B cell (primary cell): ENCODE measurements at regions not wholly inside any gene's neighbourhood (a gene's known extent, or its start where the extent isn't known, plus 50 kb on each side); places are given as distances from the start of the nearest gene placed in this dataset.
"Not testable (repeated sequence)": the region's sequence is repeated elsewhere in the genome, so short reads cannot be mapped to it uniquely, and the experiment has no call there.

ENCODE experiments used
- ATAC-seq: fragments of 200-7000 bp; cut with Tn5 transposase; one replicate; pipeline ENCODE4 v1.10.0; 2021; ENCODE audit warnings: low read depth, mild to moderate bottlenecking, moderate number of reproducible peaks, moderate library complexity
- CTCF ChIA-PET: fragments of 350-600 bp; sonication (Branson Sonifier 250); formaldehyde crosslinking; loops from one replicate; lab custom pipeline; 2021; ENCODE audit warnings: antibody characterized with exemption, inconsistent platforms; lab: Charles Lee
- POLR2A ChIA-PET: fragments of 350-600 bp; sonication (Branson Sonifier 250); formaldehyde crosslinking; loops from one replicate; lab custom pipeline; 2021; ENCODE audit warnings: antibody characterized with exemption; lab: Charles Lee
- DNase-seq: peaks from one replicate; pipeline ENCODE4 v3.0.0; 2013
- H2AFZ ChIP-seq: 2 replicates; pipeline ENCODE4 v1.6.1; 2012; ENCODE audit warnings: mild to moderate bottlenecking, low read depth, low read length; ENCODE audit not compliant: insufficient read depth, poor library complexity, severe bottlenecking
- H3K27ac ChIP-seq, 2 donors: 1 replicate in 1 of 2; 2 replicates in 1 of 2; pipeline ENCODE4 v1.5.1; 2012 to 2013; ENCODE audit warnings: low read length in 2 of 2, mild to moderate bottlenecking in 2 of 2, moderate library complexity in 1 of 2
- H3K27me3 ChIP-seq, 4 experiments: fragments of 200-600 bp in 1 of 4; sonication (generic) in 1 of 4; replicated peaks in 1 of 4; 1 replicate in 2 of 4; 2 replicates in 2 of 4; pipeline versions ENCODE4 v1.6.1 to v1.7.0; 2013 to 2016; ENCODE audit warnings: low read length in 3 of 4, mild to moderate bottlenecking in 2 of 4, mixed read lengths in 1 of 4, moderate library complexity in 1 of 4; ENCODE audit not compliant: insufficient read depth in 4 of 4, control insufficient read depth in 3 of 4; ENCODE audit errors: control extremely low read depth in 1 of 4
- H3K36me3 ChIP-seq, 2 experiments: replicated peaks in 1 of 2; 1 replicate in 1 of 2; 2 replicates in 1 of 2; pipeline versions ENCODE4 v1.6.1 to v1.7.1; 2013; ENCODE audit warnings: low read length in 1 of 2; ENCODE audit not compliant: insufficient read depth in 2 of 2, control insufficient read depth in 1 of 2; ENCODE audit errors: control extremely low read depth in 1 of 2, extremely low read depth in 1 of 2
- H3K4me1 ChIP-seq, 2 donors: fragments of 200-600 bp in 1 of 2; sonication (generic) in 1 of 2; 1 replicate in 1 of 2; 2 replicates in 1 of 2; pipeline versions ENCODE4 v1.5.1 to v1.6.1; 2013 to 2017; ENCODE audit warnings: low read length in 2 of 2; ENCODE audit not compliant: control insufficient read depth in 2 of 2, insufficient read depth in 2 of 2
- H3K4me2 ChIP-seq: replicated peaks from 2 replicates; pipeline ENCODE3; 2012; ENCODE audit warnings: mild to moderate bottlenecking, low read depth, low read length; ENCODE audit not compliant: poor library complexity, severe bottlenecking
- H3K4me3 ChIP-seq, 5 experiments: fragments of 200-600 bp in 1 of 5; sonication (generic) in 1 of 5; 1 replicate in 3 of 5; 2 replicates in 2 of 5; pipeline versions ENCODE4 v1.5.1 to v1.7.0; 2011 to 2016; ENCODE audit warnings: low read length in 4 of 5, mild to moderate bottlenecking in 4 of 5, low read depth in 2 of 5, control low read depth in 1 of 5, moderate library complexity in 1 of 5; ENCODE audit not compliant: insufficient read depth in 1 of 5; ENCODE audit errors: control extremely low read depth in 1 of 5, extremely low read depth in 1 of 5
- H3K79me2 ChIP-seq: fragments of 200-600 bp; sonication (generic); one replicate; pipeline ENCODE4 v1.6.0; 2016; ENCODE audit warnings: low read length; ENCODE audit not compliant: control insufficient read depth, insufficient read depth
- H3K9ac ChIP-seq: fragments of 200-600 bp; sonication (generic); 2 replicates; pipeline ENCODE4 v1.6.1; 2017; ENCODE audit warnings: mild to moderate bottlenecking, low read length, moderate library complexity
- H3K9me3 ChIP-seq, 3 donors: one replicate each; pipeline versions ENCODE4 v1.6.1 to v1.7.1; 2013; ENCODE audit warnings: low read length in 2 of 3; ENCODE audit not compliant: control insufficient read depth in 2 of 3, insufficient read depth in 1 of 3; ENCODE audit errors: control extremely low read depth in 1 of 3
- H4K20me1 ChIP-seq: 2 replicates; pipeline ENCODE4 v1.6.0; 2012; ENCODE audit warnings: mild to moderate bottlenecking, low read length; ENCODE audit not compliant: insufficient read depth, control insufficient read depth, poor library complexity, severe bottlenecking
- H3K27ac Mint-ChIP-seq: one replicate; pipeline ENCODE4 v1.8.0; 2021; ENCODE audit warnings: mixed read lengths
- H3K27me3 Mint-ChIP-seq: one replicate; pipeline ENCODE4 v1.8.0; 2021; ENCODE audit warnings: mixed read lengths
- H3K4me1 Mint-ChIP-seq: one replicate; pipeline ENCODE4 v1.8.0; 2021; ENCODE audit warnings: mixed read lengths
- H3K4me3 Mint-ChIP-seq: one replicate; pipeline ENCODE4 v1.8.0; 2021; ENCODE audit warnings: mixed read lengths
- H3K9me3 Mint-ChIP-seq: one replicate; pipeline ENCODE4 v1.8.0; 2022; ENCODE audit warnings: mixed read lengths; ENCODE audit not compliant: insufficient read depth
- WGBS: methylation state at CpG from one replicate; pipeline ENCODE4 v1.1.5; 2013; ENCODE audit warnings: missing lambda C conversion rate; ENCODE audit not compliant: insufficient coverage; 5-methylcytosine and 5-hydroxymethylcytosine counted together
- intact Hi-C: fragments of 100-400 bp; cut with micrococcal nuclease; formaldehyde crosslinking; loops from one replicate; pipeline ENCODE4 v1.10.0; 2022

DNA sequence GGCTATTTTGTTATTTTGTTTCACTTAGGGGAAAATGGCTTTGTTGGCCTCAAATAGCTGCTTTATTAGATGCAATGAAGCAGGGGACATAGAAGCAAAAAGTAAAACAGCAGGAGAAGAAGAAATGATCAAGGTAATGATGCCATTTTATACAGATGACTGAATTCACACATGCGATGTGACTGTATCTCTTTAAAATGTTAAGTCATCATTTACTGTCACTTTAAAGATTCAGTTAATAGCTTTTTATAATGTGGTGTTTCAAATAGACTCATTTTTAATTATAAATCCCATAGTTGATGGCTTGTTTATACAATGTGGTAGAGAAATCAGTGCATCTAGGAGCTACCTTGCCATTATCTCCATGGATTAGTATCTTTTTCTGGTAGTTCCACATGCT lies 863.9 kb upstream of the DEFB115 start:
- H3K27me3 ChIP-seq, ATAC-seq, H3K9me3 Mint-ChIP-seq, H3K27me3 Mint-ChIP-seq, H3K79me2 ChIP-seq, H3K4me1 ChIP-seq, H3K4me2 ChIP-seq, H3K27ac ChIP-seq, H3K27ac Mint-ChIP-seq, H3K4me3 Mint-ChIP-seq, H3K36me3 ChIP-seq, H3K9me3 ChIP-seq, H2AFZ ChIP-seq, POLR2A ChIA-PET, DNase-seq, intact Hi-C loops, H3K9ac ChIP-seq, H3K4me3 ChIP-seq, CTCF ChIA-PET, H3K4me1 Mint-ChIP-seq, H4K20me1 ChIP-seq: not testable (repeated sequence)
- no CpG with 5 or more reads among the region's 1 CpG for WGBS

DNA sequence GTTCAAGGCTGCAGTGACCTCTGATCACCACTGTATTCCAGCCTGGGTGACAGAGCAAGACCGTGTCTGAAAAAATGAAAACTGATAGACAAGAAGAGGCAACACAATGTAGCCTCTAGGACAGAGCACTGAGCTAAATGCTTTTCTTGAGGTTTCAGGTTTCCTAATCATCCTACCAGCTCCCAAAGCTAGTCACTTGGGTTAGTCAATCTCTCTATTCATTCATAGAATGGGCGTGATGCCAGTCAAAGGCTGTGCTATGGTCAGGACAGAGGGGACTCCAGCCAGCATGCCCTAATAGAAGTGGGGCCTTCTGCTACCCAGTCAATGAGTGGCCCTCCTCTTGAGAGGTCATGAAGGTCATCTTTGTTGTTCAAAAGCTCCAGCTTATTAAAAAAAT lies 860.4 kb upstream of the DEFB115 start:
- H3K9me3 Mint-ChIP-seq, result not testable (repeated sequence)

DNA sequence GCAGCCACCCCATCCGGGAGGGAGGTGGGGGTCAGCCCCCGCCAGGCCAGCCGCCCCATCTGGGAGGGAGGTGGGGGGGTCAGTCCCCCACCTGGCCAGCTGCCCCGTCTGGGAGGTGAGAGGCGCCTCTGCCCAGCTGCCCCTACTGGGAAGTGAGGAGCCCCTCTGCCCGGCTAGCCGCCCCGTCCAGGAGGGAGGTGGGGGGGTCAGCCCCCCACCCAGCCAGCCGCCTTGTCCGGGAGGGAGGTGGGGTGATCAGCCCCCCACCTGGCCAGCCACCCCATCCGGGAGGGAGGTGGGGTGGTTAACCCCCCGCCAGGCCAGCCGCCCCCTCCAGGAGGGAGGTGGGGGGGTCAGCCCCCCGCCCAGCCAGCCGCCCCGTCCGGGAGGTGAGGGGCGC lies 852.4 kb upstream of the DEFB115 start:
- CTCF ChIA-PET, POLR2A ChIA-PET, H3K27me3 Mint-ChIP-seq, H3K4me3 ChIP-seq, H3K4me2 ChIP-seq, H3K4me1 Mint-ChIP-seq, H2AFZ ChIP-seq, ATAC-seq, DNase-seq, H4K20me1 ChIP-seq, intact Hi-C loops, H3K4me1 ChIP-seq, H3K27ac Mint-ChIP-seq, H3K79me2 ChIP-seq, H3K9me3 Mint-ChIP-seq, H3K9ac ChIP-seq, H3K4me3 Mint-ChIP-seq, H3K27me3 ChIP-seq, H3K27ac ChIP-seq: not testable (repeated sequence)
- Histone ChIP-seq H3K36me3 (peaks cover 0 to 15% of the 10 kb centered on the region in 2 experiments), H3K9me3 (peaks cover 0 to 12% (median 0%) of the 10 kb centered on the region in 3 donors)
- WGBS, result 100% methylated on average over 12 of the region's 18 CpGs

More for the DNA sequence above, 860.4 kb upstream of the DEFB115 start:
- H3K27me3 Mint-ChIP-seq, intact Hi-C loops, DNase-seq, H2AFZ ChIP-seq, H4K20me1 ChIP-seq, H3K27me3 ChIP-seq, H3K4me1 ChIP-seq, H3K27ac ChIP-seq, H3K4me3 Mint-ChIP-seq, H3K27ac Mint-ChIP-seq, H3K79me2 ChIP-seq, H3K4me3 ChIP-seq, H3K4me2 ChIP-seq, H3K4me1 Mint-ChIP-seq, CTCF ChIA-PET, ATAC-seq, H3K9me3 ChIP-seq, H3K9ac ChIP-seq, POLR2A ChIA-PET: not testable (repeated sequence)
- H3K36me3 ChIP-seq, result peaks cover 0 to 18% of the 10 kb centered on the region in 2 experiments
- 93% methylated on average over 2 of the region's 2 CpGs for WGBS

DNA sequence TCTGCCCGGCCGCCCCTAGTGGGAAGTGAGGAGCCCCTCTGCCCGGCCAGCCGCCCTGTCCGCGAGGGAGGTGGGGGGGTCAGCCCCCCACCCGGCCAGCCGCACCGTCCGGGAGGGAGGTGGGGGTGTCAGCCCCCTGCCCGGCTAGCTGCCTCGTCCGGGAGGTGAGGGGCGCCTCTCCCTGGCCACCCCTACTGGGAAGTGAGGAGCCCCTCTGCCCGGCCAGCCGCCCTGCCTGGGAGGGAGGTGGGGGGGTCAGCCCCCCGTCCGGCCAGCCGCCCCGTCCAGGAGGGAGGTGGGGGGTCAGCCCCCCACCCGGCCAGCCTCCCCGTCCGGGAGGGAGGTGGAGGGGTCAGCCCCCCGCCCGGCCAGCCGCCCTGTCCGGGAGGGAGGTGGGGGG lies 851.9 kb upstream of the DEFB115 start:
- H3K27me3 ChIP-seq, H3K27ac ChIP-seq, H3K27me3 Mint-ChIP-seq, H3K4me2 ChIP-seq, CTCF ChIA-PET, intact Hi-C loops, H3K27ac Mint-ChIP-seq, H3K4me3 Mint-ChIP-seq, H3K4me1 ChIP-seq, H3K9me3 Mint-ChIP-seq, ATAC-seq, H3K79me2 ChIP-seq, POLR2A ChIA-PET, H4K20me1 ChIP-seq, H3K4me1 Mint-ChIP-seq, H3K4me3 ChIP-seq, H3K9ac ChIP-seq, DNase-seq, H2AFZ ChIP-seq: not testable (repeated sequence)
- Histone ChIP-seq H3K36me3 (peaks cover 0 to 11% of the 10 kb centered on the region in 2 experiments), H3K9me3 (peaks cover 0 to 12% (median 0%) of the 10 kb centered on the region in 3 donors)
- 92% methylated on average over 10 of the region's 27 CpGs for WGBS
